GM10248 (cell line): ENCODE measurements at regions not wholly inside any gene's neighbourhood (a gene's known extent, or its start where the extent isn't known, plus 50 kb on each side); places are given as distances from the start of the nearest gene placed in this dataset.

Experiments
- CTCF ChIA-PET: fragments of 300-600 bp; sonication (Branson Sonifier 250); formaldehyde crosslinking; extraction: SDS; loops from one replicate; lab custom pipeline; 2021; ENCODE audit warnings: antibody characterized with exemption; lab: Yijun Ruan, JAX
- POLR2A ChIA-PET: fragments of 350-650 bp; sonication (Branson Sonifier 250); formaldehyde crosslinking; extraction: SDS; loops from one replicate; lab custom pipeline; 2020; ENCODE audit warnings: antibody characterized with exemption; lab: Yijun Ruan, JAX
- DNase-seq: peaks from one replicate; pipeline ENCODE4 v3.0.0; 2012; ENCODE audit errors: extremely low spot score
- CTCF ChIP-seq: IDR thresholded peaks from 2 replicates; pipeline ENCODE4 v1.5.1; 2012; ENCODE audit warnings: mild to moderate bottlenecking, low read depth; ENCODE audit errors: extremely low read depth, missing control alignments, control extremely low read depth

GRCh38 chr16:65355706-65356105 is 233.8 kb upstream of the CDH11 start:
- ChIA-PET CTCF (no interaction called here), POLR2A (no interaction called here)
- no peak for TF ChIP-seq CTCF
- no peak for DNase-seq

GRCh38 chr16:65353183-65353582 is 231.3 kb upstream of the CDH11 start:
- CTCF ChIA-PET, result interaction anchor here (1.6 kb wide), 1 partner anchor 11 kb away, joined by 3 read pairs; no protein-coding TSS in a partner anchor
- no peak for DNase-seq
- POLR2A ChIA-PET, result no interaction called here
- no peak for TF ChIP-seq CTCF

GRCh38 chr16:65349626-65350025 is 227.8 kb upstream of the CDH11 start:
- CTCF ChIA-PET, result no interaction called here
- no peak for TF ChIP-seq CTCF
- POLR2A ChIA-PET, result no interaction called here
- DNase-seq, result no peak

- TF ChIP-seq CTCF, result no peak
- POLR2A ChIA-PET, result no interaction called here
- CTCF ChIA-PET, result no interaction called here
- DNase-seq, result no peak
These were observed 221.7 kb upstream of the CDH11 start for GRCh38 chr16:65343556-65343955.

- DNase-seq, result no peak
- POLR2A ChIA-PET, result no interaction called here
- TF ChIP-seq CTCF, result no peak
- CTCF ChIA-PET, result interaction anchor here (1.0 kb wide), 1 partner anchor 10 kb away, joined by 3 read pairs; no protein-coding TSS in a partner anchor
These were observed 220.5 kb upstream of the CDH11 start for GRCh38 chr16:65342231-65342866.

GRCh38 chr16:65339062-65339461 is 217.2 kb upstream of the CDH11 start:
- POLR2A ChIA-PET, result no interaction called here
- CTCF ChIA-PET, result no interaction called here
- no peak for TF ChIP-seq CTCF
- no peak for DNase-seq
